ENCODE measurements at regions not wholly inside any gene's neighbourhood (a gene's known extent, or its start where the extent isn't known, plus 50 kb on each side); places are given as distances from the start of the nearest gene placed in this dataset.
"Not testable (repeated sequence)": the region's sequence is repeated elsewhere in the genome, so short reads cannot be mapped to it uniquely, and the experiment has no call there.

- DNase-seq (ENCODE audit: low read depth in 3 of 3, low spot score in 2 of 3) = not testable (repeated sequence)
These were observed 264.2 kb upstream of the UGT8 start for GRCh38 chr4:114334363-114334762.

- DNase-seq (ENCODE audit: low read depth in 3 of 3, low spot score in 2 of 3) = no peak
These were observed 263.7 kb upstream of the UGT8 start for GRCh38 chr4:114334884-114335330.

- no peak for DNase-seq (ENCODE audit: low read depth in 3 of 3, low spot score in 2 of 3)
These were observed 263.3 kb upstream of the UGT8 start for GRCh38 chr4:114335339-114335738.

GRCh38 chr4:114343015-114343414 is 255.6 kb upstream of the UGT8 start:
- DNase-seq (ENCODE audit: low read depth in 3 of 3, low spot score in 2 of 3) = no peak

GRCh38 chr4:114349543-114350175 is 248.9 kb upstream of the UGT8 start:
- DNase-seq (ENCODE audit: low read depth in 3 of 3, low spot score in 2 of 3) = no peak

GRCh38 chr4:114358901-114359300 is 239.7 kb upstream of the UGT8 start:
- no peak for DNase-seq (ENCODE audit: low read depth in 3 of 3, low spot score in 2 of 3)

GRCh38 chr4:114361249-114361648 is 237.4 kb upstream of the UGT8 start:
- DNase-seq (ENCODE audit: low read depth in 3 of 3, low spot score in 2 of 3) = no peak

GRCh38 chr4:114364857-114365256 is 233.8 kb upstream of the UGT8 start:
- no peak for DNase-seq (ENCODE audit: low read depth in 3 of 3, low spot score in 2 of 3)

GRCh38 chr4:114365591-114365990 is 233.0 kb upstream of the UGT8 start:
- DNase-seq (ENCODE audit: low read depth in 3 of 3, low spot score in 2 of 3) = no peak

GRCh38 chr4:114366368-114366767 is 232.2 kb upstream of the UGT8 start:
- no peak for DNase-seq (ENCODE audit: low read depth in 3 of 3, low spot score in 2 of 3)

- DNase-seq (ENCODE audit: low read depth in 3 of 3, low spot score in 2 of 3) = no peak
These were observed 229.9 kb upstream of the UGT8 start for GRCh38 chr4:114368751-114369150.

- no peak for DNase-seq (ENCODE audit: low read depth in 3 of 3, low spot score in 2 of 3)
These were observed 225.1 kb upstream of the UGT8 start for GRCh38 chr4:114373508-114373907.

GRCh38 chr4:114378305-114378903 is 220.2 kb upstream of the UGT8 start:
- DNase-seq (ENCODE audit: low read depth in 3 of 3, low spot score in 2 of 3) = no peak

GRCh38 chr4:114383067-114383466 is 215.5 kb upstream of the UGT8 start:
- no peak for DNase-seq (ENCODE audit: low read depth in 3 of 3, low spot score in 2 of 3)

GRCh38 chr4:114383721-114384120 is 214.9 kb upstream of the UGT8 start:
- DNase-seq (ENCODE audit: low read depth in 3 of 3, low spot score in 2 of 3) = no peak

- DNase-seq (ENCODE audit: low read depth in 3 of 3, low spot score in 2 of 3) = no peak
These were observed 214.0 kb upstream of the UGT8 start for GRCh38 chr4:114384629-114385028.

- no peak for DNase-seq (ENCODE audit: low read depth in 3 of 3, low spot score in 2 of 3)
These were observed 213.2 kb upstream of the UGT8 start for GRCh38 chr4:114385195-114385985.

- DNase-seq (ENCODE audit: low read depth in 3 of 3, low spot score in 2 of 3) = peak in 1 of 3 donors; percentile 16
These were observed 211.9 kb upstream of the UGT8 start for GRCh38 chr4:114386637-114387233.

- DNase-seq (ENCODE audit: low read depth in 3 of 3, low spot score in 2 of 3) = no peak
These were observed 209.4 kb upstream of the UGT8 start for GRCh38 chr4:114389070-114389685.

- DNase-seq (ENCODE audit: low read depth in 3 of 3, low spot score in 2 of 3) = no peak
These were observed 205.1 kb upstream of the UGT8 start for GRCh38 chr4:114393295-114394038.

Data from right renal cortex interstitium (tissue), 3 donors.